NCI-H526 treated with DMSO at 0.1 percent for 48 hours (cell line): ENCODE measurements at regions not wholly inside any gene's neighbourhood (a gene's known extent, or its start where the extent isn't known, plus 50 kb on each side); places are given as distances from the start of the nearest gene placed in this dataset.
"Not testable (repeated sequence)": the region's sequence is repeated elsewhere in the genome, so short reads cannot be mapped to it uniquely, and the experiment has no call there.

Experiments used
- DNase-seq: peaks from one replicate; lab custom pipeline; 2025; lab: John Stamatoyannopoulos, UW

- DNase-seq, result no peak
Measured at GRCh38 chr10:8380833-8381496, 326.5 kb downstream of the GATA3 start.

- DNase-seq, result no peak
Measured at GRCh38 chr10:8386781-8387180, 332.3 kb downstream of the GATA3 start.

- DNase-seq, result no peak
Measured at GRCh38 chr10:8389630-8390029, 335.1 kb downstream of the GATA3 start.

GRCh38 chr10:8392216-8392615, 337.7 kb downstream of the GATA3 start:
- DNase-seq, result no peak

- DNase-seq, result no peak
Measured at GRCh38 chr10:8393531-8393930, 339.0 kb downstream of the GATA3 start.

- no peak for DNase-seq
Measured at GRCh38 chr10:8396675-8397074, 342.2 kb downstream of the GATA3 start.

GRCh38 chr10:8398771-8399170, 344.3 kb downstream of the GATA3 start:
- no peak for DNase-seq

- no peak for DNase-seq
Measured at GRCh38 chr10:8400151-8400550, 345.7 kb downstream of the GATA3 start.

GRCh38 chr10:8400892-8401291, 346.4 kb downstream of the GATA3 start:
- no peak for DNase-seq

GRCh38 chr10:8401531-8401930, 347.0 kb downstream of the GATA3 start:
- DNase-seq, result no peak

GRCh38 chr10:8402576-8402975, 348.1 kb downstream of the GATA3 start:
- DNase-seq, result no peak

GRCh38 chr10:8403711-8404371, 349.4 kb downstream of the GATA3 start:
- DNase-seq, result no peak

- no peak for DNase-seq
Measured at GRCh38 chr10:8404721-8405120, 350.2 kb downstream of the GATA3 start.

- DNase-seq, result no peak
Measured at GRCh38 chr10:8405596-8405995, 351.1 kb downstream of the GATA3 start.

GRCh38 chr10:8407501-8408021, 353.1 kb downstream of the GATA3 start:
- DNase-seq, result no peak

- no peak for DNase-seq
Measured at GRCh38 chr10:8410506-8410905, 356.0 kb downstream of the GATA3 start.

- DNase-seq, result no peak
Measured at GRCh38 chr10:8412541-8412940, 358.1 kb downstream of the GATA3 start.

GRCh38 chr10:8415029-8415428, 360.5 kb downstream of the GATA3 start:
- DNase-seq, result not testable (repeated sequence)

GRCh38 chr10:8416192-8416701, 361.8 kb downstream of the GATA3 start:
- no peak for DNase-seq

GRCh38 chr10:8416760-8417159, 362.3 kb downstream of the GATA3 start:
- DNase-seq, result no peak

- DNase-seq, result no peak
Measured at GRCh38 chr10:8417631-8418030, 363.1 kb downstream of the GATA3 start.

GRCh38 chr10:8418631-8419030, 364.1 kb downstream of the GATA3 start:
- DNase-seq, result no peak

- DNase-seq, result no peak
Measured at GRCh38 chr10:8420182-8420581, 365.7 kb downstream of the GATA3 start.
